ENCODE measurements at regions not wholly inside any gene's neighbourhood (a gene's known extent, or its start where the extent isn't known, plus 50 kb on each side); places are given as distances from the start of the nearest gene placed in this dataset.

DNA sequence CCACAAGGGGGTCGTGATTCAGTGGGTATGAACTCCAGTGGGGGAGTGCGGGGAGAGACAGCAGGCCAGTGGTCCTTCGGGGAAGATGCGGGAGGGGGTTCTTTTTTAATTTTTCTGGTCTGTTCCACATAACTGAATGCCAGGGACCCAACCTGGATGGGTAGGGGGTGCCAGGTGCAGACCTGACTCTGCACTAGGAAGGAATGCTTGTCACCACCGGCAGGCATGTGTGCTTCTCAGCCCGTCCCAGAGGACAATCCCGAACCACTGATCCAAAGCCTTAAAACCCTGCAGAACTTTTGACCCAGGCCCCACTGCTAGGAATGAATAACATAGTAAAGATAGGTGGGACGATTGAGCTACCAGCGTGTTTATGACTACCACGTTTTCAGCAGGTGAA is 72.0 kb downstream of the DIO3 start:
- TF ChIP-seq POLR2AphosphoS5 (IDR thresholded peaks at IDR 0.05; ENCODE audit: low read depth, low read length), result no peak
- no peak for TF ChIP-seq POU2F2 (IDR thresholded peaks at IDR 0.05; ENCODE audit: low read depth, low read length)
- no peak for TF ChIP-seq POLR2A (IDR thresholded peaks at IDR 0.05; ENCODE audit: low read depth, low read length)
- TF ChIP-seq PAX5 (IDR thresholded peaks at IDR 0.05; ENCODE audit: insufficient read depth, low read length, severe bottlenecking), result no peak
- TF ChIP-seq TAF1 (IDR thresholded peaks at IDR 0.05; ENCODE audit: low read depth, low read length), result no peak
- TF ChIP-seq SPI1 (IDR thresholded peaks at IDR 0.05; ENCODE audit: low read depth, low read length), result no peak
- FAIRE-seq (no peak), DNase-seq (ENCODE audit: insufficient read length, low spot score) (no peak)

DNA sequence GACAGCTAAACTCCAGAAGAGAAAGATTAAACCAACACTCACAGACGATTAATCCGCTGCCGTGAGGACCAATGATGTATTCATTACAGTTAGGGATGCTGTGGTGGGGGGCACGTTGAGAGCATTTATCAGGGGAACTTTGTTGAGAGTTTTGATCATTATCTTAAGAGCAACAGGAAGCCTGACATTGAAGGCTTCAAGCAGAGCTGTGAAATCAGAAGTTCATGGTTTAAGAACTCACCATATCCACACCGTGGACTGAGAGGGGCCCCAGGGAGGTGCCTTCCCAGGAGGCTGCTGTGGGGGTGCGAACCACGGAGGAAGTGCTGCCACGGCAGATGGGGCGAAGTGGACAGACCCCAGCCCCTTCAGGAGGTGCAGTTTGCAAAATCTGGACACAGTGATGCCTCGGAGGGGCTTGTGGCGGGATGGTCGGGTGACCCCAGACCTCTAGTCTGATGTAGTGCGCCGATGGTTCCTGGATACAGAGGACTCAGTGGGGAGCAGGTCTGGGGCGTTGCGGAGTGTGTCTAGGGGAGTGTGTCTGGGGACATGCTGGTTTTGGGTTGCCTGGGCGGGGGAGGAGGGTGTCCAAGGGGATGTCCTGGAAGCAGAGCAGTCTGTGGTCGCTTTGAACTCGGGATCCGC is 73.0 kb downstream of the DIO3 start:
- DNase-seq (ENCODE audit: insufficient read length, low spot score) (no peak), FAIRE-seq (no peak)
- TF ChIP-seq PAX5 (IDR thresholded peaks at IDR 0.05; ENCODE audit: insufficient read depth, low read length, severe bottlenecking), result no peak
- no peak for TF ChIP-seq POLR2AphosphoS5 (IDR thresholded peaks at IDR 0.05; ENCODE audit: low read depth, low read length)
- no peak for TF ChIP-seq POU2F2 (IDR thresholded peaks at IDR 0.05; ENCODE audit: low read depth, low read length)
- no peak for TF ChIP-seq POLR2A (IDR thresholded peaks at IDR 0.05; ENCODE audit: low read depth, low read length)
- TF ChIP-seq TAF1 (IDR thresholded peaks at IDR 0.05; ENCODE audit: low read depth, low read length), result no peak
- no peak for TF ChIP-seq SPI1 (IDR thresholded peaks at IDR 0.05; ENCODE audit: low read depth, low read length)

- DNase-seq (ENCODE audit: insufficient read length, low spot score) (no peak), FAIRE-seq (no peak)
- TF ChIP-seq POU2F2 (IDR thresholded peaks at IDR 0.05; ENCODE audit: low read depth, low read length) (no peak), POLR2AphosphoS5 (IDR thresholded peaks at IDR 0.05; ENCODE audit: low read depth, low read length) (no peak), SPI1 (IDR thresholded peaks at IDR 0.05; ENCODE audit: low read depth, low read length) (no peak), PAX5 (IDR thresholded peaks at IDR 0.05; ENCODE audit: insufficient read depth, low read length, severe bottlenecking) (no peak), TAF1 (IDR thresholded peaks at IDR 0.05; ENCODE audit: low read depth, low read length) (no peak), POLR2A (IDR thresholded peaks at IDR 0.05; ENCODE audit: low read depth, low read length) (no peak)
Measured at GRCh38 chr14:101634850-101635748, 73.8 kb downstream of the DIO3 start.

DNA sequence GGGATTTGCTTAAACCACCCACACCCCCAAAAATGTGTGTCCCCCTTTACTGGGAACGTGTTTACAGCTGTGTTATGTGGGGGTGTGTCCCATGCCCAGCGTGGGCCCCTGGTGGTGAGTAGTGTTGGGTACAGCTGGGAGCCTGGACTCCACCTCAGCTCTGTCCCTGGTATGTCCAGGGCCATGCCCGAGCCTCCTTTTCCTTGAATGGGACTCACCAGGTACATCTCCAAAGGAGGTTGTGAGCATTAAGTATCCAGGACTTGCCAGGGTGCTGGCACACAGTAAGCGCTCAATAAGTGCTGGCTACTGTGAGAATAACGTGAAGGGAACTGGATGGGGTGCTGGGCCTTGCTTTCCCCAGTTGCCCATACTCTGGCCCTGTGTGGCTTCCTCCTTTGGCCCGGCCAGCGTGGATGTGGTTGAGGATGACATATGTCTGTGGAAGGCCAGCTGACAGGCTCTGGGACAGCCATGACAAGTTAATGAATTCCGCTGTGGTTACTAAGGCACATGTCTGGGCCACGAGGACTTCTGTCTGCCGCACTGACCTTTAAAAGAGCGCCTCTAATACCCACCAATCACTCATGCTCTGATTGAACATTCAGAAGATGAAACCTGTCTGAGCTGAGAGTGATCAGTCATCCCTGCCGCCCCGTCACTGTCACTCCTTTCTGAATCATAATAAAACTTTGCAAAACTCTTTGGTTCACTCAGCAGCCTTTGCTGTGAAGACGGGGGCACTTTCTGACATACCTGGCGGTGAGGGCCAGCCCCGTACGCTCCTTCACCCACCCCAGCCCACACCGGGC is 74.7 kb downstream of the DIO3 start:
- FAIRE-seq (no peak), DNase-seq (ENCODE audit: insufficient read length, low spot score) (no peak)
- TF ChIP-seq POLR2AphosphoS5 (IDR thresholded peaks at IDR 0.05; ENCODE audit: low read depth, low read length) (no peak), PAX5 (IDR thresholded peaks at IDR 0.05; ENCODE audit: insufficient read depth, low read length, severe bottlenecking) (no peak), POU2F2 (IDR thresholded peaks at IDR 0.05; ENCODE audit: low read depth, low read length) (no peak), TAF1 (IDR thresholded peaks at IDR 0.05; ENCODE audit: low read depth, low read length) (no peak), SPI1 (IDR thresholded peaks at IDR 0.05; ENCODE audit: low read depth, low read length) (no peak), POLR2A (IDR thresholded peaks at IDR 0.05; ENCODE audit: low read depth, low read length) (no peak)

DNA sequence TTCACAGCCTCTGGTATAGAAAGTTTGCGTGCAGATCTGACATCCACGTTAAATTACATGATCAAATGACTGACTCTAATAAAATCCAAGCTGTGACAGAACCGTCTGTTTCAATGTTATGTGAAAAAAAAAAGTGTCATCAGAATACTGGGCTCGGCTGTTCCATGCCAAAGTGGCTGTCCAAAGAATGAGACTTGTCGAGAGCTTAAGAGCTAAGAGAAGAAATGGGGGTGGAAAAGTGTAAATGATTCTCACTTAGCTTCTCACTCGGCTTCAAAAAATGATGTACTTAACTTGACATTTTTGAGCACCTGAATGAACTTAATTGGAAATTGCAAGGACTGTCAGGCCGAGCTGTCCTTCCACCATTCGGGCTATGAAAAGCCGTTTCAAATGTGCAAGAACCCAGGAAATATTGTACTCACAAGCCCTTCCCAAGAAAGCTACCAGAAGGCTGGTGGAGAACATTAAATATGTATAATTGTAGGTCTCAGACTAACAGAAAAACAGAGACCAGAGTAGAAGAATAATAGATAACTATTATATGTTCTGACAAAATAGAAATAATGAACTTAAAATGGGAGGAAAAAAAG is 78.0 kb downstream of the DIO3 start:
- TF ChIP-seq POLR2AphosphoS5 (IDR thresholded peaks at IDR 0.05; ENCODE audit: low read depth, low read length), result no peak
- no peak for TF ChIP-seq POU2F2 (IDR thresholded peaks at IDR 0.05; ENCODE audit: low read depth, low read length)
- no peak for TF ChIP-seq PAX5 (IDR thresholded peaks at IDR 0.05; ENCODE audit: insufficient read depth, low read length, severe bottlenecking)
- no peak for TF ChIP-seq TAF1 (IDR thresholded peaks at IDR 0.05; ENCODE audit: low read depth, low read length)
- no peak for TF ChIP-seq POLR2A (IDR thresholded peaks at IDR 0.05; ENCODE audit: low read depth, low read length)
- TF ChIP-seq SPI1 (IDR thresholded peaks at IDR 0.05; ENCODE audit: low read depth, low read length), result no peak
- no peak for DNase-seq (ENCODE audit: insufficient read length, low spot score)
- no peak for FAIRE-seq

- FAIRE-seq (no peak), DNase-seq (ENCODE audit: insufficient read length, low spot score) (no peak)
- TF ChIP-seq PAX5 (IDR thresholded peaks at IDR 0.05; ENCODE audit: insufficient read depth, low read length, severe bottlenecking) (no peak), SPI1 (IDR thresholded peaks at IDR 0.05; ENCODE audit: low read depth, low read length) (no peak), POU2F2 (IDR thresholded peaks at IDR 0.05; ENCODE audit: low read depth, low read length) (no peak), POLR2A (IDR thresholded peaks at IDR 0.05; ENCODE audit: low read depth, low read length) (no peak)
Measured at GRCh38 chr14:101643651-101644050, 82.4 kb downstream of the DIO3 start.

DNA sequence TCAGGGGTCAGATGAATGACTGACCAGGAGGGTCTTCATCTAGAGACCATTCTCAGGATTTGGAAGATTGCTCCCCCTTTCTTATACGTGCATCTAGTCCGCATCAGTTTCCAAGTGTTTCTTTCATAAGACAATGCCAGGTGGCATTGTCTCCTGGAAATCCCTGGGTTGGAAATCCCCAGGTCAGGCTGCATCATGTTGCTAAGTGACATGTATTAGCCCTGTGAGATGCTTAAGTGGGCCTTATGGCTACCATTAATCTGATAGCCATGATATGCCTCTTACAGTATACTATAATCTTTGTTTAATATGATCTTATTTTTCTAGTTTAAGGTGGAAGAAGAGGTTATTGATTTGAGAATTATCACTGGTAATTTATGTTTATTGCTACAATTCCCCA is 92.8 kb downstream of the DIO3 start:
- DNase-seq (ENCODE audit: insufficient read length, low spot score), result no peak
- FAIRE-seq, result no peak
- TF ChIP-seq POU2F2 (IDR thresholded peaks at IDR 0.05; ENCODE audit: low read depth, low read length) (no peak), POLR2AphosphoS5 (IDR thresholded peaks at IDR 0.05; ENCODE audit: low read depth, low read length) (no peak), TAF1 (IDR thresholded peaks at IDR 0.05; ENCODE audit: low read depth, low read length) (no peak), SPI1 (IDR thresholded peaks at IDR 0.05; ENCODE audit: low read depth, low read length) (no peak), POLR2A (IDR thresholded peaks at IDR 0.05; ENCODE audit: low read depth, low read length) (no peak), PAX5 (IDR thresholded peaks at IDR 0.05; ENCODE audit: insufficient read depth, low read length, severe bottlenecking) (no peak)

- FAIRE-seq (no peak), DNase-seq (ENCODE audit: insufficient read length, low spot score) (no peak)
- TF ChIP-seq POLR2A (IDR thresholded peaks at IDR 0.05; ENCODE audit: low read depth, low read length) (no peak), TAF1 (IDR thresholded peaks at IDR 0.05; ENCODE audit: low read depth, low read length) (no peak), POLR2AphosphoS5 (IDR thresholded peaks at IDR 0.05; ENCODE audit: low read depth, low read length) (no peak), SPI1 (IDR thresholded peaks at IDR 0.05; ENCODE audit: low read depth, low read length) (no peak), PAX5 (IDR thresholded peaks at IDR 0.05; ENCODE audit: insufficient read depth, low read length, severe bottlenecking) (no peak), POU2F2 (IDR thresholded peaks at IDR 0.05; ENCODE audit: low read depth, low read length) (no peak)
Measured at GRCh38 chr14:101657372-101657771, 96.1 kb downstream of the DIO3 start.

All from GM12891 (cell line).